ENCODE measurements at regions not wholly inside any gene's neighbourhood (a gene's known extent, or its start where the extent isn't known, plus 50 kb on each side); places are given as distances from the start of the nearest gene placed in this dataset.

GRCh38 chr6:144939921-144940320, 654.8 kb downstream of the UTRN start:
- no peak for ATAC-seq
- intact Hi-C loops (cut with DNase I): loop anchor here in 1 of 3 donors (10.0 kb wide), 1 partner anchor 355 kb away; no protein-coding TSS in a partner anchor
- no peak for DNase-seq
- FAIRE-seq: no peak
- H3K4me1 ChIP-seq: no peaks in the 10 kb centered on the region
- 98 to 100% methylated on average over 1 of the region's 1 CpG for WGBS, 2 donors
- no peaks in the 10 kb centered on the region for H3K36me3 ChIP-seq
- H3K27ac ChIP-seq: no peak overlapping the region
- H3K27me3 ChIP-seq: no peaks in the 10 kb centered on the region
- TF ChIP-seq, protein P1, sequence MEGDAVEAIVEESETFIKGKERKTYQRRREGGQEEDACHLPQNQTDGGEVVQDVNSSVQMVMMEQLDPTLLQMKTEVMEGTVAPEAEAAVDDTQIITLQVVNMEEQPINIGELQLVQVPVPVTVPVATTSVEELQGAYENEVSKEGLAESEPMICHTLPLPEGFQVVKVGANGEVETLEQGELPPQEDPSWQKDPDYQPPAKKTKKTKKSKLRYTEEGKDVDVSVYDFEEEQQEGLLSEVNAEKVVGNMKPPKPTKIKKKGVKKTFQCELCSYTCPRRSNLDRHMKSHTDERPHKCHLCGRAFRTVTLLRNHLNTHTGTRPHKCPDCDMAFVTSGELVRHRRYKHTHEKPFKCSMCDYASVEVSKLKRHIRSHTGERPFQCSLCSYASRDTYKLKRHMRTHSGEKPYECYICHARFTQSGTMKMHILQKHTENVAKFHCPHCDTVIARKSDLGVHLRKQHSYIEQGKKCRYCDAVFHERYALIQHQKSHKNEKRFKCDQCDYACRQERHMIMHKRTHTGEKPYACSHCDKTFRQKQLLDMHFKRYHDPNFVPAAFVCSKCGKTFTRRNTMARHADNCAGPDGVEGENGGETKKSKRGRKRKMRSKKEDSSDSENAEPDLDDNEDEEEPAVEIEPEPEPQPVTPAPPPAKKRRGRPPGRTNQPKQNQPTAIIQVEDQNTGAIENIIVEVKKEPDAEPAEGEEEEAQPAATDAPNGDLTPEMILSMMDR (IDR thresholded peaks at IDR 0.05): no peak
- no peak overlapping the region for H3K4me3 ChIP-seq
- H3K9me3 ChIP-seq: no peaks in the 10 kb centered on the region

GRCh38 chr6:144944106-144944505, 659.0 kb downstream of the UTRN start:
- no peaks in the 10 kb centered on the region for H3K9me3 ChIP-seq
- FAIRE-seq (no peak), DNase-seq (no peak), ATAC-seq (no peak)
- H3K27ac ChIP-seq: no peak overlapping the region
- no peaks in the 10 kb centered on the region for H3K36me3 ChIP-seq
- no peaks in the 10 kb centered on the region for H3K27me3 ChIP-seq
- peaks cover 0 to 12% (median 4%) of the 10 kb centered on the region in 3 donors for H3K4me1 ChIP-seq
- 90 to 92% methylated on average over 4 of the region's 4 CpGs for WGBS, 2 donors
- H3K4me3 ChIP-seq: no peak overlapping the region
- TF ChIP-seq, protein P1 (IDR thresholded peaks at IDR 0.05): no peak
- intact Hi-C loops (cut with DNase I): no loop called here

DNA sequence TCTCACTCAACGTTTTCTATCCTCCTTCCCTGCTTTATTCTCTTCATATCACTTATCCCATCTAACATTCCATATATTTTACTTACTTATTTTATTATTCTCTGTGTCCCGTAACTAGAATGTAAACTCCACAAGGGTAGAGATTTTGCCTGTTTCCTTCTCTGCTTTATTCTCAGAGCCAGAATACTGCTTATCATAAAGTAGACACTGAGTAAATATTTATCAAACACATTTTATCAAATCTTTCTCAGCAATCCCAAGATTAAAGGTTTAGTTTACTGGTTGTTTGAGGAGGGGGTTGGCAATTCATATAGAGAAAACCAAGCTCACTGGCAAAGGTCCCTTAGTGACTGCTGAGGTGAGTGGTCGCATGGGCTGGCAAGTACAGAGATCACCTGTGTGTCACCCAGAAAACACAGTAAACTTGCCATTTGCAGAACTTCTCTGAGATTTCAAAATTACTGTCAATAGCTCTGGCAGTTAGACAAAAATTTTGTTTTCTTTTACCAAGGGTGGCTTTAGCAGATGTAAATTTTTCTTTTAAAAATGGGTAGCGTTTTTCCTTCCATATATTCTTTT, 662.4 kb downstream of the UTRN start:
- no peak overlapping the region for H3K27ac ChIP-seq
- intact Hi-C loops (cut with DNase I): no loop called here
- WGBS, 2 donors: 24 to 28% methylated on average over 4 of the region's 4 CpGs
- ATAC-seq (peak in 3 of 4 donors; percentile 34 to 93 (median 48)), FAIRE-seq (no peak), DNase-seq (peak in 1 of 6 donors; percentile 15)
- no peaks in the 10 kb centered on the region for H3K9me3 ChIP-seq
- no peaks in the 10 kb centered on the region for H3K27me3 ChIP-seq
- TF ChIP-seq, protein P1 (IDR thresholded peaks at IDR 0.05): no peak
- no peaks in the 10 kb centered on the region for H3K36me3 ChIP-seq
- H3K4me3 ChIP-seq: no peak overlapping the region
- peaks cover 0 to 12% (median 4%) of the 10 kb centered on the region in 3 donors for H3K4me1 ChIP-seq

DNA sequence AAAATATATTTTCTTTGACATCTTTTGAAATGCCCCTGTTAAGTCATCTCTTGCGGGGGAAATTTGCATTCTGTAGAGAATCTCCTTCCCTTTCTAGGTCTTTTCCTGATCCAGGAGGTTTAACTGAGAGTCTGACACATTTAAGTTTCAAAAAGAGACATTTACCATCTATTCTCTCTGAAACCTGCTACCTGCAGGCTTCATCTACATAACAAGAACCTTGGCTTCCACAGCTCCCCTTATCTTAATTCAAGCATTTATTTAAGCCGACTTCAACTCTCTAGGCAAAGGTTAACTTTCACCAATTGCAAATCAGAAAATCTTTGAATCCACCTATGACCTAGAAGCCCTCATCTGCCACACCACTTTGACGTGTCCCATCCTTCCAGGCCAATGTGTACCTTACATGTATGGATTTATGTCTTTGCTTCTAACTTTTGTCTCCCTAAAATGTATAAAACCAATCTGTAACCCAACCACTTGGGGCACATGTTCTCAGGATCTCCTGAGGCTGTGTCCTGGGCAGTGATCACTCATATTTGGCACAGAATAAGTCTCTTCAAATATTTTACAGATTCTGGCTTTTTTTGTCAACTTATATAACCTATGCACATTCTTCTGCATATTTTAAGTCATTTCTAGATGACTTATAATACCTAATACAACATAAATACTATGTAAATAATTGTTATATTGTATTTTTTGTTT, 666.7 kb downstream of the UTRN start:
- Histone ChIP-seq H3K4me3 (no peak overlapping the region), H3K27me3 (no peaks in the 10 kb centered on the region), H3K36me3 (no peaks in the 10 kb centered on the region), H3K27ac (no peak overlapping the region), H3K9me3 (no peaks in the 10 kb centered on the region), H3K4me1 (peaks cover 0 to 12% (median 4%) of the 10 kb centered on the region in 3 donors)
- ATAC-seq (peak in 1 of 4 donors; percentile 37), FAIRE-seq (no peak), DNase-seq (no peak)
- 56 to 61% methylated on average over 3 of the region's 3 CpGs for WGBS, 2 donors
- intact Hi-C loops (cut with DNase I): no loop called here
- TF ChIP-seq, protein P1 (IDR thresholded peaks at IDR 0.05): no peak
